NT2/D1 (cell line): ENCODE measurements at regions not wholly inside any gene's neighbourhood (a gene's known extent, or its start where the extent isn't known, plus 50 kb on each side); places are given as distances from the start of the nearest gene placed in this dataset.

Source experiments
- DNase-seq: peaks from one replicate; pipeline ENCODE4 v3.0.0-alpha.2; 2011; ENCODE audit warnings: low read depth, low spot score
- H3K27me3 ChIP-seq: 2 replicates; pipeline ENCODE4 v1.6.0; 2011; ENCODE audit warnings: mild to moderate bottlenecking; ENCODE audit not compliant: insufficient read length, insufficient read depth
- H3K36me3 ChIP-seq: 2 replicates; pipeline ENCODE4 v1.6.1; 2011; ENCODE audit warnings: mild to moderate bottlenecking, low read length, mixed read lengths; ENCODE audit not compliant: insufficient read depth, insufficient read length
- H3K4me1 ChIP-seq: 2 replicates; pipeline ENCODE4 v1.5.1; 2011; ENCODE audit not compliant: insufficient read depth, insufficient read length
- H3K4me3 ChIP-seq: 2 replicates; pipeline ENCODE4 v1.5.1; 2011; ENCODE audit warnings: low read depth; ENCODE audit not compliant: insufficient read length
- H3K9ac ChIP-seq: 2 replicates; pipeline ENCODE4 v1.6.0; 2011; ENCODE audit warnings: low read depth; ENCODE audit not compliant: insufficient read length
- H3K9me3 ChIP-seq: 2 replicates; pipeline ENCODE4 v1.5.1; 2011; ENCODE audit warnings: mild to moderate bottlenecking, low read length; ENCODE audit not compliant: insufficient read depth
- SUZ12 ChIP-seq: IDR thresholded peaks from 2 replicates; pipeline ENCODE4 v1.6.1; 2011; ENCODE audit not compliant: insufficient read length, insufficient read depth; ENCODE audit errors: extremely low read depth
- YY1 ChIP-seq: IDR thresholded peaks from 2 replicates; pipeline ENCODE4 v1.6.1; 2011; ENCODE audit not compliant: insufficient read length, insufficient read depth
- ZNF274 ChIP-seq: IDR thresholded peaks from 2 replicates; pipeline ENCODE4 v1.6.1; 2011; ENCODE audit warnings: mild to moderate bottlenecking, low read depth, low read length

DNA sequence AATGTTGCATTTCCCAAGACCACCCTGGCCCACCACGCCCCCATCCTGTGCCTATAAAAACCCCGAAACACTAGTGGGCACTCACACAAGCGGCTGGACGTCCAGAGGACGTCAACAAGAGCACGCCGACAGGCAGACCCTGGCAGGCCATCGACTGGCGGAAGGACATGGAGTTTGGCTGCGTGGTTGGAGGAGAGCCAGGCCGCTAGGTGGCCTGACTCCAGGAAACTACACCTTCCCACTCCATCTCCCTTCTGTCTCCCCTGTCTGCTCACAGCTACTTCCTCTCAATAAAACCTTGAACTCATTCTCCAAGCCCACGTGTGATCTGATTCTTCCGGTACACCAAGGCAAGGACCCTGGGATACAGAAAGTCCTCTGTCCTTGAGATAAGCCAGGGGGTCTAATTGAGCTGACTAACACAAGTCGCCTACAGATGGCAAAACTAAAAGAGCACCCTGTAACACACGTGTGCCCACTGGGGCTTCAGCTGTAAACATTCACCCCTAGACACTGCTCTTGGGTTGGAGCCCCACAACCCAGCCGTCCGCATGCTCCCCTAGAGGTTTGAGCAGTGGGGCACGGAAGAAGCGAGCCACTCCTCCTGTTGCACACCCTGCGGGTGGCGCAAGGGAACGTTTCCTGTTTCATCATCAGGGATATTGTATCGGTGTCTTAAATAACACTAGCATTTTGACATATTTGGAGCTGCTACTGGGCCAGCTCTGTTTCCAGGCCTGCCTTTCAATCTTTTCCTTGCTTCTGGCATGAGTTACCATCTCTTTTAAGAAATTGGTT lies 54.5 kb upstream of the TAF11L2 start:
- TF ChIP-seq ZNF274 (no peak), SUZ12 (no peak), YY1 (no peak)
- DNase-seq, result no peak
- Histone ChIP-seq H3K4me3 (no peak overlapping the region), H3K9me3 (no peaks in the 10 kb centered on the region), H3K36me3 (no peaks in the 10 kb centered on the region), H3K9ac (no peak overlapping the region), H3K27me3 (no peaks in the 10 kb centered on the region), H3K4me1 (no peaks in the 10 kb centered on the region)

DNA sequence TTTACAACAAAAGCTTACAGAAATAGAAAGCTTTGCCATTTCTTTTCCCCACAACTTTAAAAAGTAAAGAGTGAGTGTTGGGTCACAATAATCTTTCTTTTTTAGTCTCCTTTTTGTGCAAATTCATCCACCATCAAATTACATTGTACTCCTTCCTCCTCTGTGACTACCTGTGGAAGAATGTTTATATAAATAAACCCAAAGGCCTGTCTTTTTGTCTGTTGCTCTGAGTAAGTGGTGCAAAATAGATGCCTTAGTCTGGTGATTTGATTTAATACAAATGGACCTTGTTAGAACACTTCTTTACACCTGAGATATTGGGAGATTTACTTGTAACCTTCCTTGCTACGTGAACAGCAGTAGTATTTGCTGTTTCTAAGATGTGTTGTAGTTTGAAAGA lies 53.5 kb upstream of the TAF11L2 start:
- no peaks in the 10 kb centered on the region for H3K9me3 ChIP-seq

GRCh38 chr5:17445185-17445584 lies 52.8 kb upstream of the TAF11L2 start:
- DNase-seq, result no peak
- H3K27me3 ChIP-seq, result no peaks in the 10 kb centered on the region
- TF ChIP-seq YY1 (no peak), SUZ12 (no peak), ZNF274 (no peak)
- H3K9ac ChIP-seq, result no peak overlapping the region
- no peaks in the 10 kb centered on the region for H3K9me3 ChIP-seq
- no peak overlapping the region for H3K4me3 ChIP-seq
- no peaks in the 10 kb centered on the region for H3K36me3 ChIP-seq
- no peaks in the 10 kb centered on the region for H3K4me1 ChIP-seq

More for the DNA sequence above, 53.5 kb upstream of the TAF11L2 start:
- TF ChIP-seq SUZ12 (no peak), YY1 (no peak), ZNF274 (no peak)
- Histone ChIP-seq H3K9ac (no peak overlapping the region), H3K4me3 (no peak overlapping the region), H3K4me1 (no peaks in the 10 kb centered on the region), H3K27me3 (no peaks in the 10 kb centered on the region), H3K36me3 (no peaks in the 10 kb centered on the region)
- DNase-seq, result no peak
